ENCODE measurements at regions not wholly inside any gene's neighbourhood (a gene's known extent, or its start where the extent isn't known, plus 50 kb on each side); places are given as distances from the start of the nearest gene placed in this dataset.

DNA sequence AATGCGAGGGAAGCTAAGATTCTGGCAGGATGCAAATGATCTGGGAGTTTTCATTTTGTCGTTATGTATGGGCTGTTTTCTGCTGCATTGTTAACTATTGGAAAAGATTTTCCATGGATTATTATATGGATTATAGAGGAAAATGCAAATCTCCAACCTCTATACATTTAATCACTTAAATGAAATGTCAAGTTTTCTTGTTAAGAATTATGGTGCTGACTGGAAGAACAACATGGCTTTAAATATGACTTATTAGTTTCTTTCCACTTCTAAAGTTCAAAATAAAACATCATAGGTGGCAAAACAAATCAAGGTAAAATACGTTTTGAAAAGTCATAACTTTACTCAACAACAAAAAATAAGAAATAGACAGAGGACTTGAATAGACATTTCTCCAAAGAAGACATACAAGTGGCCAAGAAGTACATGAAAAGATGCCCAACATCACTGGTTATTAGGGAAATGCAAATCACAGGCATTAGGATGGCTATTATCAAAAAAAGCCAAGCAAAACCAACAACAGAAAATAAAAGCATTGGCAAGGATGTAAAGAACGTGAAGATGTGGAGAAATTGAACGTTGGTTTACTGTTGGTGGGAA is 56.2 kb upstream of the CLDN5 start:
- no peak for TF ChIP-seq POLR2A (IDR thresholded peaks at IDR 0.05; ENCODE audit: low read depth, low read length)
- no peak for TF ChIP-seq POLR2AphosphoS5 (IDR thresholded peaks at IDR 0.05; ENCODE audit: low read depth, low read length)
- no peak for TF ChIP-seq TAF1 (IDR thresholded peaks at IDR 0.05; ENCODE audit: borderline replicate concordance, low read depth, low read length)
